OCI-LY7 (cell line): ENCODE measurements at regions not wholly inside any gene's neighbourhood (a gene's known extent, or its start where the extent isn't known, plus 50 kb on each side); places are given as distances from the start of the nearest gene placed in this dataset.

Experiments used
- BruUV-seq: library from RNA; stranded (reverse); fragments of 400-500 nt; replicated peaks from 2 replicates; lab custom pipeline; 2021; lab: Mats Ljungman, UMichigan
- CTCF ChIA-PET: fragments of 300-600 bp; sonication (Branson Sonifier 250); formaldehyde crosslinking; loops from one replicate; lab custom pipeline; 2022; ENCODE audit warnings: antibody characterized with exemption; ENCODE audit not compliant: unreplicated experiment; lab: Charles Lee
- POLR2A ChIA-PET: fragments of 300-600 bp; sonication (Branson Sonifier 250); formaldehyde crosslinking; loops from one replicate; lab custom pipeline; 2022; ENCODE audit warnings: antibody characterized with exemption; lab: Charles Lee
- DNase-seq: peaks from one replicate; pipeline ENCODE4 v3.0.0-alpha.2; 2015; ENCODE audit warnings: low spot score
- H2AFZ ChIP-seq: fragments of 200-600 bp; sonication (generic), shearing (Covaris generic); 2 replicates; pipeline ENCODE4 v1.6.1; 2014; ENCODE audit warnings: mild to moderate bottlenecking, antibody characterized with exemption, low read length, moderate library complexity
- H3K27ac ChIP-seq: fragments of 200-600 bp; sonication (generic); 2 replicates; pipeline ENCODE4 v1.5.1; 2014; ENCODE audit warnings: mixed run types, low read depth, mild to moderate bottlenecking, moderate library complexity, low read length, inconsistent platforms; ENCODE audit not compliant: poor library complexity, severe bottlenecking
- H3K36me3 ChIP-seq: fragments of 200-600 bp; sonication (generic); 2 replicates; pipeline ENCODE4 v1.6.1; 2014; ENCODE audit warnings: mild to moderate bottlenecking, antibody characterized with exemption, low read length, moderate library complexity, mixed read lengths; ENCODE audit not compliant: insufficient read depth
- H3K4me1 ChIP-seq: fragments of 200-600 bp; sonication (generic); 2 replicates; pipeline ENCODE4 v1.5.1; 2014; ENCODE audit warnings: mild to moderate bottlenecking, low read length; ENCODE audit not compliant: insufficient read depth, poor library complexity, severe bottlenecking
- H3K4me2 ChIP-seq: fragments of 200-600 bp; sonication (generic); 2 replicates; pipeline ENCODE4 v1.6.1; 2014; ENCODE audit warnings: mild to moderate bottlenecking, low read length
- H3K4me3 ChIP-seq: fragments of 200-600 bp; sonication (generic); 2 replicates; pipeline ENCODE4 v1.5.1; 2014; ENCODE audit warnings: mild to moderate bottlenecking, low read depth, low read length; ENCODE audit not compliant: poor library complexity, severe bottlenecking
- H3K79me2 ChIP-seq: fragments of 200-600 bp; sonication (generic); 2 replicates; pipeline ENCODE4 v1.6.1; 2016; ENCODE audit warnings: low read depth, mild to moderate bottlenecking, low read length, moderate library complexity, mixed read lengths; ENCODE audit not compliant: insufficient read depth
- H3K9me2 ChIP-seq: fragments of 200-600 bp; sonication (generic); 2 replicates; pipeline ENCODE4 v1.6.1; 2016; ENCODE audit warnings: mild to moderate bottlenecking, low read length, mixed read lengths; ENCODE audit not compliant: insufficient read depth
- H3K9me3 ChIP-seq: fragments of 200-600 bp; sonication (generic); 2 replicates; pipeline ENCODE4 v1.6.1; 2014; ENCODE audit warnings: mild to moderate bottlenecking, mixed run types, low read length, mixed read lengths
- H4K20me1 ChIP-seq: fragments of 200-600 bp; sonication (generic); 2 replicates; pipeline ENCODE4 v1.6.1; 2014; ENCODE audit warnings: mild to moderate bottlenecking, antibody characterized with exemption, low read length, moderate library complexity, mixed read lengths; ENCODE audit not compliant: insufficient read depth
- CTCF ChIP-seq: fragments of 200-600 bp; sonication (generic); conservative IDR thresholded peaks from 2 replicates; pipeline ENCODE4 v1.5.1; 2014; ENCODE audit warnings: mild to moderate bottlenecking, antibody characterized with exemption, low read length, moderate library complexity, mixed read lengths
- EZH2phosphoT487 ChIP-seq: fragments of 200-600 bp; sonication (generic); IDR thresholded peaks from 2 replicates; pipeline ENCODE4 v1.6.1; 2018; ENCODE audit warnings: low read depth, borderline replicate concordance, mild to moderate bottlenecking, mixed run types, antibody characterized with exemption, low read length, moderate library complexity, mixed read lengths
- intact Hi-C: fragments of 100-400 bp; cut with micrococcal nuclease; formaldehyde crosslinking; loops from one replicate; pipeline ENCODE4 v1.10.0; 2022; ENCODE audit not compliant: unreplicated experiment

DNA sequence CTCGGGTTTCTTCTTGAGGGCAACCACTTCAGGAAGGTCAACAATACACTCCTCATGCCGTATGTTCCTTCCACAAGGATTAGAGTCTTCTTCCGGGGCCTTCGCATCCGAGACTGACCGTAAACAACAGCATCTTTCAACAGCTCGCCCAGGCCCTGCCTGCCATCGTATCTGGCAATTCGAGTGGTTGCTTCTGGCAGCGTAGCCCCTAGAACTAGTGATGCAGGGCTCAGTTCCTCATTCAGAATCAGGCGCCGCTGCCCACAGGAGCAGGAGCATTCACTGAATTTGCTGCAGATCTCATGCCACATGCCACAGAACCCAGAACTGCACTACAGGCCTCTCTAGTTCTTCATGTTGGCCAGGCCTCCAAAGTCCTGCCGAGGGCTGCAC lies 59.0 kb upstream of the AFDN start:
- intact Hi-C loops, result no loop called here
- Histone ChIP-seq H3K36me3 (no peaks in the 10 kb centered on the region), H3K4me3 (no peak overlapping the region), H3K9me3 (no peaks in the 10 kb centered on the region), H3K27ac (no peak overlapping the region), H3K79me2 (no peaks in the 10 kb centered on the region), H2AFZ (no peak overlapping the region), H3K9me2 (no peaks in the 10 kb centered on the region), H3K4me2 (no peak overlapping the region), H3K4me1 (no peaks in the 10 kb centered on the region), H4K20me1 (no peaks in the 10 kb centered on the region)
- ChIA-PET POLR2A (no interaction called here), CTCF (no interaction called here)
- no TSS peak for BruUV-seq
- TF ChIP-seq EZH2phosphoT487 (no peak), CTCF (no peak)
- DNase-seq, result no peak

DNA sequence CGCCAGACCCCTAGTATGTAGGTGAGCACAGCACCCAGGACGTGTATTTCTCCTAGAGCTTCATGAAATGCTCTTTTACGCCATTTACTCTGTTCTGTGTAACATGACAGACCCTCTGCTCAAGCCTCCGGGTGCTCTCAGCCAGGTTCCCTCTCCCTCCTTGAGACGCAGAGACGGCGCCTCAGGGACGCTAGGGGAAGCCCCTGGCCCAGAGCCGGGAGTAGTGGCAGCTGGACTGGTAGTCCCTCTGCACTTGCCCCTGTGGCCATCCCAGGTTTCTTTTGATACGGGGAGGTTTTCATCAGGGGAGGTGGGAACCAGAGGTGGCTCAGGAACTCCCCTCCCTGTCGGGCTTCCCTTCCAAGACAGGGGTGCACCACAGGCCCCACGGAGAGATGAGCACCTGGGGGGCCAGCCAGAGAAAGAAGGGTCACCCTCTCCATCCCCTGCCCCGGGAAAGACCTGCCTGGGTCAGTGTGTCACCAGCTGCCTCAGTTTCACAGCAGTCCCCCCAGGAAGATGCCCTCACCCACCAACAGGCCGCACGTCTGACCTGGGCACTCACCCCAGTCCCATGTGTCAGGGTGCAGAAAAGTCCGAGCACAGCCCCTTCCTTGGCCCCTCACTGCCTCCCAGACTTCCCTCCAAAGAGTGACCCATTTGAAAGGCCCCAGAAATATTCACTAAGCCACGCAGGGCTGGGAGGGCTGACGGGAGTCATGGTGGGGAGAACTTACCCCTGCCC lies 58.1 kb upstream of the AFDN start:
- Histone ChIP-seq H3K27ac (no peak overlapping the region), H3K9me3 (no peaks in the 10 kb centered on the region), H3K9me2 (no peaks in the 10 kb centered on the region), H4K20me1 (no peaks in the 10 kb centered on the region), H3K79me2 (no peaks in the 10 kb centered on the region), H3K4me1 (no peaks in the 10 kb centered on the region), H3K4me3 (no peak overlapping the region), H2AFZ (no peak overlapping the region), H3K36me3 (no peaks in the 10 kb centered on the region), H3K4me2 (no peak overlapping the region)
- ChIA-PET CTCF (no interaction called here), POLR2A (interaction anchor here (0.6 kb wide), 1 partner anchor 225 kb away, joined by 3 read pairs; no protein-coding TSS in a partner anchor)
- no TSS peak for BruUV-seq
- TF ChIP-seq EZH2phosphoT487 (no peak), CTCF (no peak)
- no peak for DNase-seq
- intact Hi-C loops, result no loop called here

GRCh38 chr6:167769408-167770190 lies 57.1 kb upstream of the AFDN start:
- no TSS peak for BruUV-seq
- Histone ChIP-seq H3K4me2 (no peak overlapping the region), H3K79me2 (no peaks in the 10 kb centered on the region), H2AFZ (no peak overlapping the region), H3K4me1 (no peaks in the 10 kb centered on the region), H3K36me3 (no peaks in the 10 kb centered on the region), H4K20me1 (no peaks in the 10 kb centered on the region), H3K9me2 (no peaks in the 10 kb centered on the region), H3K27ac (no peak overlapping the region), H3K9me3 (no peaks in the 10 kb centered on the region), H3K4me3 (no peak overlapping the region)
- ChIA-PET POLR2A (interaction anchor here (0.6 kb wide), 1 partner anchor 226 kb away, joined by 3 read pairs; no protein-coding TSS in a partner anchor), CTCF (no interaction called here)
- no peak for DNase-seq
- intact Hi-C loops, result no loop called here
- no peak for TF ChIP-seq EZH2phosphoT487
- TF ChIP-seq CTCF, result no peak
